HG03159 (cell line): ENCODE measurements at regions not wholly inside any gene's neighbourhood (a gene's known extent, or its start where the extent isn't known, plus 50 kb on each side); places are given as distances from the start of the nearest gene placed in this dataset.

Experiments
- ATAC-seq: cut with Tn5 transposase; IDR thresholded peaks from one replicate; pipeline ENCODE4 v1.9.1; 2021; ENCODE audit warnings: mild to moderate bottlenecking, moderate library complexity; ENCODE audit not compliant: unreplicated experiment

GRCh38 chr7:114755856-114756255, 166.0 kb upstream of the MDFIC start:
- ATAC-seq = no peak

GRCh38 chr7:114758661-114759227, 163.2 kb upstream of the MDFIC start:
- ATAC-seq = no peak

GRCh38 chr7:114759347-114760062, 162.4 kb upstream of the MDFIC start:
- no peak for ATAC-seq

GRCh38 chr7:114760477-114760876, 161.4 kb upstream of the MDFIC start:
- no peak for ATAC-seq

- no peak for ATAC-seq
Measured at GRCh38 chr7:114761973-114762372, 159.9 kb upstream of the MDFIC start.

- no peak for ATAC-seq
Measured at GRCh38 chr7:114765331-114766040, 156.4 kb upstream of the MDFIC start.

- no peak for ATAC-seq
Measured at GRCh38 chr7:114766041-114766356, 155.9 kb upstream of the MDFIC start.

- no peak for ATAC-seq
Measured at GRCh38 chr7:114777288-114777687, 144.6 kb upstream of the MDFIC start.

GRCh38 chr7:114783508-114783907, 138.4 kb upstream of the MDFIC start:
- ATAC-seq = no peak

GRCh38 chr7:114784177-114784576, 137.7 kb upstream of the MDFIC start:
- ATAC-seq = no peak

- no peak for ATAC-seq
Measured at GRCh38 chr7:114784746-114785145, 137.1 kb upstream of the MDFIC start.

- no peak for ATAC-seq
Measured at GRCh38 chr7:114785496-114785895, 136.4 kb upstream of the MDFIC start.

- ATAC-seq = no peak
Measured at GRCh38 chr7:114786455-114786854, 135.4 kb upstream of the MDFIC start.

- no peak for ATAC-seq
Measured at GRCh38 chr7:114787556-114787955, 134.3 kb upstream of the MDFIC start.

- no peak for ATAC-seq
Measured at GRCh38 chr7:114788706-114789105, 133.2 kb upstream of the MDFIC start.

- ATAC-seq = no peak
Measured at GRCh38 chr7:114789161-114789560, 132.7 kb upstream of the MDFIC start.

- ATAC-seq = no peak
Measured at GRCh38 chr7:114789871-114790311, 132.0 kb upstream of the MDFIC start.

GRCh38 chr7:114790521-114790920, 131.4 kb upstream of the MDFIC start:
- no peak for ATAC-seq

GRCh38 chr7:114791771-114792170, 130.1 kb upstream of the MDFIC start:
- no peak for ATAC-seq

- ATAC-seq = no peak
Measured at GRCh38 chr7:114793155-114793845, 128.6 kb upstream of the MDFIC start.

- no peak for ATAC-seq
Measured at GRCh38 chr7:114795475-114795874, 126.4 kb upstream of the MDFIC start.

- ATAC-seq = no peak
Measured at GRCh38 chr7:114799628-114800028, 122.3 kb upstream of the MDFIC start.
